ENCODE measurements at regions not wholly inside any gene's neighbourhood (a gene's known extent, or its start where the extent isn't known, plus 50 kb on each side); places are given as distances from the start of the nearest gene placed in this dataset.

DNA sequence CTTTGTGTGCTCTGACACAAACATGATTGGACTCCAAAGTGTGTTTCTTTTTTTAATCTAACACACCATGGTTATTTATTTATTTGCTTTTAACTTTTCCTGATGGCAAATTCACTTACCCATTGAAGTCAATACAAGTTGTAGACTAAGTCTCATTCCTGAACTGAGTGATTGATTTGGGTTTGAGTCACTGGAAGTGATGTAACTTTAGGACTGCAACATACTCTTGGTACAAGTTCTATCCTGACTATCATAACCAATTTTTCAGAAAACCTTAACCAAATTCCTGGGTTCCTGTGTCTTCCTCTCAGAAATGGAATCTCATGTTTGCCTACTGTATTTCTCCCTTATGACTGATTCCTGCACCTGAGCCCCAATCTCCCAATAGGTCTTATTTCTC lies 590.0 kb upstream of the ROBO1 start:
- no peak overlapping the region for H3K27ac ChIP-seq
- TF ChIP-seq POLR2A (IDR thresholded peaks at IDR 0.05), result no peak
- TF ChIP-seq, protein P1, sequence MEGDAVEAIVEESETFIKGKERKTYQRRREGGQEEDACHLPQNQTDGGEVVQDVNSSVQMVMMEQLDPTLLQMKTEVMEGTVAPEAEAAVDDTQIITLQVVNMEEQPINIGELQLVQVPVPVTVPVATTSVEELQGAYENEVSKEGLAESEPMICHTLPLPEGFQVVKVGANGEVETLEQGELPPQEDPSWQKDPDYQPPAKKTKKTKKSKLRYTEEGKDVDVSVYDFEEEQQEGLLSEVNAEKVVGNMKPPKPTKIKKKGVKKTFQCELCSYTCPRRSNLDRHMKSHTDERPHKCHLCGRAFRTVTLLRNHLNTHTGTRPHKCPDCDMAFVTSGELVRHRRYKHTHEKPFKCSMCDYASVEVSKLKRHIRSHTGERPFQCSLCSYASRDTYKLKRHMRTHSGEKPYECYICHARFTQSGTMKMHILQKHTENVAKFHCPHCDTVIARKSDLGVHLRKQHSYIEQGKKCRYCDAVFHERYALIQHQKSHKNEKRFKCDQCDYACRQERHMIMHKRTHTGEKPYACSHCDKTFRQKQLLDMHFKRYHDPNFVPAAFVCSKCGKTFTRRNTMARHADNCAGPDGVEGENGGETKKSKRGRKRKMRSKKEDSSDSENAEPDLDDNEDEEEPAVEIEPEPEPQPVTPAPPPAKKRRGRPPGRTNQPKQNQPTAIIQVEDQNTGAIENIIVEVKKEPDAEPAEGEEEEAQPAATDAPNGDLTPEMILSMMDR (IDR thresholded peaks at IDR 0.05), result no peak
- no peaks in the 10 kb centered on the region for H3K4me1 ChIP-seq (replicated peaks in 1 of 2)
- DNase-seq, result no peak
- H3K4me3 ChIP-seq, result no peak overlapping the region
- H3K9me3 ChIP-seq (replicated peaks in 1 of 3), result no peaks in the 10 kb centered on the region
- no peaks in the 10 kb centered on the region for H3K27me3 ChIP-seq
- intact Hi-C loops (cut with DNase I), result no loop called here
- H3K36me3 ChIP-seq (replicated peaks in 1 of 2), result no peaks in the 10 kb centered on the region

DNA sequence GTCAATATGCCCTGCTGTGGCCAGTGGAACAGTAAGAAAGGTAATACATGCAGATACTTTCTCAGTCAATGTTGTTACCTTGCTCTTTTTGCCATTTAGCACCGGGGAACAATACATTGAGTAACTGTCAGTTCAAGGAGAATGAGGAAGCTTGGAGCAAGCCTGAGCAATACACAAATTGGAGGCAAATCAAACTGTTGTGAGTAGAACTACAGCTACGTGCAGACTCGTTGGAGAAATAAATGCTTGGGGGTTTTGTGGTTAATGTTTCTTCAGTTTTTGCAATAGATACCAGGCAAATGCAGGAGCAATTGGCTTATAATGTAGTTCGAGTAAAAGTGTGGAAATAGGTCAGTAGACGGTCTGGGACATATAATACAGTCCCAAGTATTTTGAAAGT lies 587.3 kb upstream of the ROBO1 start:
- Histone ChIP-seq H3K9me3 (replicated peaks in 1 of 3) (no peaks in the 10 kb centered on the region), H3K36me3 (replicated peaks in 1 of 2) (no peaks in the 10 kb centered on the region), H3K4me1 (replicated peaks in 1 of 2) (no peaks in the 10 kb centered on the region), H3K27ac (no peak overlapping the region), H3K4me3 (no peak overlapping the region), H3K27me3 (no peaks in the 10 kb centered on the region)
- TF ChIP-seq POLR2A (IDR thresholded peaks at IDR 0.05), result no peak
- TF ChIP-seq, protein P1 (IDR thresholded peaks at IDR 0.05), result no peak
- no peak for DNase-seq
- WGBS, 4 donors, result 57 to 69% (median 64%) methylated on average over 5 of the region's 5 CpGs
- intact Hi-C loops (cut with DNase I), result no loop called here

DNA sequence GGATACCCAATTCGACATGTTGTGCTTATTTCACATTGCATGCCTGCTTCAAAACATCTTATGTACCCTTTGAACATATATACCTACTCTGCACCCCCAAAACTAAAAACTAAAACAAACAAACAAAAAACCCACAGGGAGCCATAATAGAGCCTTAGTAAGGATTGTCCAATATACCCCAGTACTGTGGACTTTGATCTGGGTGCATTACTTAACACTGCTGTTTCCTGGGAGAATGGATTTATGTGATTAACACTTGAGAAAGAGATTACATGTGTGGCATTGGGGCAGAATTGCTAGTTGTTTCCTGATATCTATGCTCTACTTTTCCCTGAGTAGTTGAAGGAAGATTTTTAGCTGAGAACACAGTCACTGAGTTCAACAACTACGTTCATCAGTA lies 583.4 kb upstream of the ROBO1 start:
- Histone ChIP-seq H3K4me3 (no peak overlapping the region), H3K9me3 (replicated peaks in 1 of 3) (no peaks in the 10 kb centered on the region), H3K4me1 (replicated peaks in 1 of 2) (no peaks in the 10 kb centered on the region), H3K36me3 (replicated peaks in 1 of 2) (no peaks in the 10 kb centered on the region), H3K27ac (no peak overlapping the region), H3K27me3 (no peaks in the 10 kb centered on the region)
- 72 to 85% (median 76%) methylated on average over 2 of the region's 2 CpGs for WGBS, 4 donors
- no peak for DNase-seq
- intact Hi-C loops (cut with DNase I), result no loop called here
- TF ChIP-seq, protein P1 (IDR thresholded peaks at IDR 0.05), result no peak
- TF ChIP-seq POLR2A (IDR thresholded peaks at IDR 0.05), result no peak

DNA sequence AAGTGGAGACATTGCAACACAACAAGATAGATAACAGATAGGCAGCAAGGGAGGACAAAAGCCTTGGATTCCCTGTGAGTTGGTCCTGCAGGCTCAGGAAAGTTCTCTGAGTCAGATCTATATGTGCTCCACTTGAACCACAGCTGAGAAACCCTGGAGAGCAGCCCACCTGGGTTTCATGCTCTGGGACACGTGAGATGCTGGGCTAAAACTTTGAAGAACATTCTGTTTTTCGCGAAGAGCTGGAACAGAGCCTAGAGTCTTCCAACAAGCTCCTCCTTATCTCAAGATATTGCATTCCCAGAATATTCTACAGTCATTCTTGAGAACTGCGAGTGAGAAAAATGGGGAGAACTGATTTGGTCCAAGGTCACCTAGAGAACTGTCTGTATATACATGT lies 583.0 kb upstream of the ROBO1 start:
- H3K27ac ChIP-seq, result no peak overlapping the region
- intact Hi-C loops (cut with DNase I), result no loop called here
- no peak overlapping the region for H3K4me3 ChIP-seq
- no peaks in the 10 kb centered on the region for H3K4me1 ChIP-seq (replicated peaks in 1 of 2)
- no peak for DNase-seq
- TF ChIP-seq POLR2A (IDR thresholded peaks at IDR 0.05), result no peak
- TF ChIP-seq, protein P1 (IDR thresholded peaks at IDR 0.05), result no peak
- no peaks in the 10 kb centered on the region for H3K9me3 ChIP-seq (replicated peaks in 1 of 3)
- 81 to 88% (median 82%) methylated on average over 4 of the region's 4 CpGs for WGBS, 4 donors
- H3K27me3 ChIP-seq, result no peaks in the 10 kb centered on the region
- no peaks in the 10 kb centered on the region for H3K36me3 ChIP-seq (replicated peaks in 1 of 2)
